HEK293 (cell line): ENCODE measurements at regions not wholly inside any gene's neighbourhood (a gene's known extent, or its start where the extent isn't known, plus 50 kb on each side); places are given as distances from the start of the nearest gene placed in this dataset.

Experiments
- CTCF ChIA-PET: fragments of 350-600 bp; formaldehyde crosslinking; extraction: SDS; loops from one replicate; lab custom pipeline; 2021; ENCODE audit warnings: antibody characterized with exemption; lab: Yijun Ruan, JAX
- POLR2A ChIA-PET: fragments of 300-600 bp; formaldehyde crosslinking; extraction: SDS; loops from one replicate; lab custom pipeline; 2020; ENCODE audit warnings: antibody characterized with exemption, inconsistent platforms; lab: Yijun Ruan, JAX
- H3K27ac ChIP-seq: fragments of 200-500 bp; sonication (Bioruptor generic); 2 replicates; pipeline ENCODE4 v1.5.1; 2014; ENCODE audit warnings: low read depth, low read length, control low read depth, inconsistent platforms; ENCODE audit errors: extremely low read depth
- H3K36me3 ChIP-seq, 2 experiments: fragments of 200-500 bp in 1 of 2; sonication (Bioruptor generic) in 1 of 2; 1 replicate in 1 of 2; 2 replicates in 1 of 2; pipeline ENCODE4 v1.5.1; 2014 to 2017; ENCODE audit warnings: inconsistent platforms in 2 of 2, low read length in 2 of 2; ENCODE audit not compliant: control insufficient read depth in 2 of 2, insufficient read depth in 1 of 2
- H3K4me1 ChIP-seq: fragments of 200-500 bp; sonication (Bioruptor generic); 2 replicates; pipeline ENCODE4 v1.5.1; 2014; ENCODE audit warnings: mild to moderate bottlenecking, low read length, inconsistent platforms; ENCODE audit not compliant: control insufficient read depth, insufficient read depth
- H3K4me3 ChIP-seq: 2 replicates; pipeline ENCODE4 v1.5.1; 2011; ENCODE audit warnings: low read depth, mild to moderate bottlenecking, control low read depth, low read length, moderate library complexity
- H3K9me3 ChIP-seq: fragments of 200-500 bp; sonication (Bioruptor generic); 2 replicates; pipeline ENCODE4 v1.5.1; 2014; ENCODE audit warnings: low read depth, low read length, inconsistent platforms; ENCODE audit not compliant: control insufficient read depth, insufficient read depth
- KLF9 ChIP-seq: fragments of 450-650 bp; formaldehyde crosslinking; IDR thresholded peaks from 2 replicates; pipeline ENCODE4 v1.5.1; 2016; ENCODE audit warnings: missing biosample characterization, missing genetic modification characterization, low read depth
- MYNN ChIP-seq: fragments of 450-650 bp; formaldehyde crosslinking; IDR thresholded peaks from 2 replicates; pipeline ENCODE4 v1.5.1; 2016; ENCODE audit warnings: missing biosample characterization, missing genetic modification characterization, borderline replicate concordance
- OSR2 ChIP-seq: fragments of 450-650 bp; formaldehyde crosslinking; IDR thresholded peaks from 2 replicates; pipeline ENCODE4 v1.5.1; 2016; ENCODE audit warnings: missing biosample characterization, missing genetic modification characterization
- REPIN1 ChIP-seq: fragments of 450-650 bp; formaldehyde crosslinking; IDR thresholded peaks from 2 replicates; pipeline ENCODE4 v1.5.1; 2017; ENCODE audit warnings: missing biosample characterization, missing genetic modification characterization, low read depth
- SCRT2 ChIP-seq: fragments of 450-650 bp; formaldehyde crosslinking; IDR thresholded peaks from 2 replicates; pipeline ENCODE4 v1.5.1; 2016; ENCODE audit warnings: missing biosample characterization, missing genetic modification characterization
- ZBTB1 ChIP-seq: fragments of 450-650 bp; formaldehyde crosslinking; IDR thresholded peaks from 2 replicates; pipeline ENCODE4 v1.5.1; 2016; ENCODE audit warnings: missing biosample characterization, missing genetic modification characterization
- ZBTB17 ChIP-seq: fragments of 450-650 bp; formaldehyde crosslinking; IDR thresholded peaks from 2 replicates; pipeline ENCODE4 v1.5.1; 2016; ENCODE audit warnings: missing biosample characterization, missing genetic modification characterization
- ZEB2 ChIP-seq: fragments of 450-650 bp; formaldehyde crosslinking; IDR thresholded peaks from 2 replicates; pipeline ENCODE4 v1.5.1; 2016; ENCODE audit warnings: missing biosample characterization, missing genetic modification characterization
- ZNF112 ChIP-seq: fragments of 450-650 bp; formaldehyde crosslinking; IDR thresholded peaks from 2 replicates; pipeline ENCODE4 v1.5.0; 2017; ENCODE audit warnings: missing biosample characterization, missing genetic modification characterization
- ZNF133 ChIP-seq: fragments of 450-650 bp; formaldehyde crosslinking; IDR thresholded peaks from 2 replicates; pipeline ENCODE4 v1.5.1; 2016; ENCODE audit warnings: missing biosample characterization, missing genetic modification characterization
- ZNF146 ChIP-seq: fragments of 450-650 bp; formaldehyde crosslinking; IDR thresholded peaks from 2 replicates; pipeline ENCODE4 v1.5.1; 2016; ENCODE audit warnings: missing biosample characterization, missing genetic modification characterization
- ZNF2 ChIP-seq: fragments of 450-650 bp; formaldehyde crosslinking; IDR thresholded peaks from 2 replicates; pipeline ENCODE4 v1.5.1; 2016; ENCODE audit warnings: missing biosample characterization, missing genetic modification characterization
- ZNF23 ChIP-seq: fragments of 450-650 bp; formaldehyde crosslinking; IDR thresholded peaks from 2 replicates; pipeline ENCODE4 v1.5.1; 2016; ENCODE audit warnings: missing biosample characterization, missing genetic modification characterization, borderline replicate concordance
- ZNF518A ChIP-seq: fragments of 450-650 bp; formaldehyde crosslinking; conservative IDR thresholded peaks from 2 replicates; pipeline ENCODE4 v1.5.1; 2016; ENCODE audit warnings: low read depth, missing biosample characterization, missing genetic modification characterization
- ZNF521 ChIP-seq: fragments of 450-650 bp; formaldehyde crosslinking; IDR thresholded peaks from 2 replicates; pipeline ENCODE4 v1.5.1; 2017; ENCODE audit warnings: missing biosample characterization, mild to moderate bottlenecking, missing genetic modification characterization
- ZNF555 ChIP-seq: fragments of 450-650 bp; formaldehyde crosslinking; conservative IDR thresholded peaks from 2 replicates; pipeline ENCODE4 v1.5.1; 2017; ENCODE audit warnings: missing biosample characterization, mild to moderate bottlenecking, missing genetic modification characterization, inconsistent platforms
- ZNF596 ChIP-seq: fragments of 450-650 bp; IDR thresholded peaks from 2 replicates; pipeline ENCODE4 v1.5.0; 2018; ENCODE audit warnings: missing biosample characterization, mild to moderate bottlenecking, missing genetic modification characterization, moderate library complexity
- ZNF707 ChIP-seq: fragments of 450-650 bp; formaldehyde crosslinking; IDR thresholded peaks from 2 replicates; pipeline ENCODE4 v1.5.1; 2016; ENCODE audit warnings: missing biosample characterization, missing genetic modification characterization
- ZSCAN30 ChIP-seq: fragments of 450-650 bp; IDR thresholded peaks from 2 replicates; pipeline ENCODE4 v1.5.1; 2018; ENCODE audit warnings: missing biosample characterization, mild to moderate bottlenecking, missing genetic modification characterization, moderate library complexity
- TF ChIP-seq, protein P1 (sequence below): fragments of 450-650 bp; formaldehyde crosslinking; IDR thresholded peaks from 2 replicates; pipeline ENCODE4 v1.5.1; 2016; ENCODE audit warnings: missing biosample characterization, missing genetic modification characterization, borderline replicate concordance
- TF ChIP-seq, protein P2 (sequence below): fragments of 450-650 bp; IDR thresholded peaks from 2 replicates; pipeline ENCODE4 v1.5.1; 2018; ENCODE audit warnings: missing biosample characterization, missing genetic modification characterization

DNA sequence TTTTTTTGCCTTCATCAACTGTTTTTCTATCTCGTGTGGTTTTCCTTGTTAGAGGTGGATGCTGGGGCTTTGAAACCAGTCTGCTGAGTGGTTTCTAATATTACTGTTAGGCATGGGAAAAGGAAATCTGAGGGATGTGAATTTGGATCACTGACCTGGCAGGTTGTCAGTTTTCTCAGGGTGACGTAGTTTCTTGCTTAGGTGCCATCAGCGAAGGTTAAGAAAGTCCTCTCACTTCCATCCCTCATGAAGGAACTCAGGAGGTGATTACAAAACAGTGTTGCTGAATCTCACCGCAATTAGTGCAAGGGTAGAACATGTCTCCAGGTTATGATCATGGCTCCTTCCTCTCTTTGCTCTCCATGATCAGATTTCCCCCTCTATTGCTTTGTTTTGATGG lies 135.9 kb downstream of the SOX4 start:
- Histone ChIP-seq H3K4me3 (no peak overlapping the region), H3K27ac (no peak overlapping the region), H3K4me1 (peaks cover 19% of the 10 kb centered on the region), H3K36me3 (no peaks in the 10 kb centered on the region), H3K9me3 (no peaks in the 10 kb centered on the region)
- ChIA-PET CTCF (no interaction called here), POLR2A (no interaction called here)
- TF ChIP-seq ZNF518A (tag by site-specific recombination) (no peak), ZNF707 (no peak), ZNF146 (tag by site-specific recombination) (no peak)
- TF ChIP-seq, protein P1, sequence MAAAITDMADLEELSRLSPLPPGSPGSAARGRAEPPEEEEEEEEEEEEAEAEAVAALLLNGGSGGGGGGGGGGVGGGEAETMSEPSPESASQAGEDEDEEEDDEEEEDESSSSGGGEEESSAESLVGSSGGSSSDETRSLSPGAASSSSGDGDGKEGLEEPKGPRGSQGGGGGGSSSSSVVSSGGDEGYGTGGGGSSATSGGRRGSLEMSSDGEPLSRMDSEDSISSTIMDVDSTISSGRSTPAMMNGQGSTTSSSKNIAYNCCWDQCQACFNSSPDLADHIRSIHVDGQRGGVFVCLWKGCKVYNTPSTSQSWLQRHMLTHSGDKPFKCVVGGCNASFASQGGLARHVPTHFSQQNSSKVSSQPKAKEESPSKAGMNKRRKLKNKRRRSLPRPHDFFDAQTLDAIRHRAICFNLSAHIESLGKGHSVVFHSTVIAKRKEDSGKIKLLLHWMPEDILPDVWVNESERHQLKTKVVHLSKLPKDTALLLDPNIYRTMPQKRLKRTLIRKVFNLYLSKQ (tag by site-specific recombination) = no peak

DNA sequence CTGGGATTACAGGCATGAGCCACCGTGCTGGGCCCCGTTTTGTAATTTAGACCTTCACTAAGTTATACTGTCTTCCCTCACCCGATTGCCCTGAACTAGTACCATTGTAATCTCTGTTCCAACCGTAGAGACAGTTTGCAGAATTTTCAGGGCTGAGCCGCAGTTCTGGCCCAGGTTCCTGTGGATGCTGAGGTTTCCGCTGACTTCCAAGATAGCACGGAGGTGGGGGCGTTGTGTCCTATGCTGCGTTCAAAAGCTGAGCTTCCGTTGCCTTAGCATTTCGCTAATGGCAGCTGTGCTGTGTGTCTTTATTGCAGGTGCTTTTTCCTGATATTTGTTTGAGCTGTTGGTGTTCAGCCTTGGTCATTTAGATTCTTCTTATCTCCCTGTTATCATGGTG lies 137.0 kb downstream of the SOX4 start:
- Histone ChIP-seq H3K4me3 (no peak overlapping the region), H3K36me3 (no peaks in the 10 kb centered on the region)
- CTCF ChIA-PET = interaction anchor here (0.7 kb wide), 1 partner anchor 17 kb away, joined by 3 read pairs; no protein-coding TSS in a partner anchor
- TF ChIP-seq KLF9 (tag by site-specific recombination) = no peak
- TF ChIP-seq ZSCAN30 (tag by site-specific recombination) = no peak
- TF ChIP-seq ZBTB17 (tag by site-specific recombination) = no peak
- no peak for TF ChIP-seq ZNF596 (tag by site-specific recombination)
- no peak for TF ChIP-seq ZEB2 (tag by site-specific recombination)
- no peak for TF ChIP-seq ZNF555 (tag by site-specific recombination)
- TF ChIP-seq ZNF23 (tag by site-specific recombination) = no peak
- TF ChIP-seq, all 188 proteins: peak for 0
- Histone ChIP-seq H3K4me1 (peaks cover 19% of the 10 kb centered on the region), H3K27ac (no peak overlapping the region), H3K9me3 (no peaks in the 10 kb centered on the region)
- POLR2A ChIA-PET = interaction anchor here (0.8 to 1.7 kb wide), 3 partner anchors 12 to 137 kb away, joined by 3 to 14 read pairs (median 4); partner anchors contain the start of gene SOX4

- H3K36me3 ChIP-seq = no peaks in the 10 kb centered on the region
- no peaks in the 10 kb centered on the region for H3K9me3 ChIP-seq
- H3K4me1 ChIP-seq = peaks cover 19% of the 10 kb centered on the region
- TF ChIP-seq ZNF2 (tag by site-specific recombination) (no peak), SCRT2 (peak; percentile 52), ZNF112 (tag by site-specific recombination) (no peak), MYNN (tag by site-specific recombination) (peak; percentile 74), ZNF133 (tag by site-specific recombination) (no peak), OSR2 (tag by site-specific recombination) (no peak), ZBTB1 (tag by site-specific recombination) (no peak), ZNF521 (tag by site-specific recombination) (no peak), REPIN1 (no peak)
- TF ChIP-seq, protein P2, sequence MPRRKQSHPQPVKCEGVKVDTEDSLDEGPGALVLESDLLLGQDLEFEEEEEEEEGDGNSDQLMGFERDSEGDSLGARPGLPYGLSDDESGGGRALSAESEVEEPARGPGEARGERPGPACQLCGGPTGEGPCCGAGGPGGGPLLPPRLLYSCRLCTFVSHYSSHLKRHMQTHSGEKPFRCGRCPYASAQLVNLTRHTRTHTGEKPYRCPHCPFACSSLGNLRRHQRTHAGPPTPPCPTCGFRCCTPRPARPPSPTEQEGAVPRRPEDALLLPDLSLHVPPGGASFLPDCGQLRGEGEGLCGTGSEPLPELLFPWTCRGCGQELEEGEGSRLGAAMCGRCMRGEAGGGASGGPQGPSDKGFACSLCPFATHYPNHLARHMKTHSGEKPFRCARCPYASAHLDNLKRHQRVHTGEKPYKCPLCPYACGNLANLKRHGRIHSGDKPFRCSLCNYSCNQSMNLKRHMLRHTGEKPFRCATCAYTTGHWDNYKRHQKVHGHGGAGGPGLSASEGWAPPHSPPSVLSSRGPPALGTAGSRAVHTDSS = no peak
- peak overlapping the region; percentile 35; the same call in 1 of the 2 replicates for H3K27ac ChIP-seq
- ChIA-PET CTCF (interaction anchor here (0.7 kb wide), 1 partner anchor 16 kb away, joined by 3 read pairs; no protein-coding TSS in a partner anchor), POLR2A (interaction anchor here (0.5 to 1.7 kb wide), 7 partner anchors 11 to 215 kb away, joined by 3 to 14 read pairs (median 3); partner anchors contain the start of gene SOX4)
- no peak overlapping the region for H3K4me3 ChIP-seq
These were observed 138.0 kb downstream of the SOX4 start for GRCh38 chr6:21731411-21732031.
